Central memory CD4-positive, alpha-beta T cell (primary cell): ENCODE measurements at regions not wholly inside any gene's neighbourhood (a gene's known extent, or its start where the extent isn't known, plus 50 kb on each side); places are given as distances from the start of the nearest gene placed in this dataset.
A peak's percentile ranks its signal among the peaks of the same experiment; 100 is the strongest.

ENCODE experiments used
- DNase-seq: peaks from one replicate; pipeline ENCODE4 v3.0.0; 2022

DNA sequence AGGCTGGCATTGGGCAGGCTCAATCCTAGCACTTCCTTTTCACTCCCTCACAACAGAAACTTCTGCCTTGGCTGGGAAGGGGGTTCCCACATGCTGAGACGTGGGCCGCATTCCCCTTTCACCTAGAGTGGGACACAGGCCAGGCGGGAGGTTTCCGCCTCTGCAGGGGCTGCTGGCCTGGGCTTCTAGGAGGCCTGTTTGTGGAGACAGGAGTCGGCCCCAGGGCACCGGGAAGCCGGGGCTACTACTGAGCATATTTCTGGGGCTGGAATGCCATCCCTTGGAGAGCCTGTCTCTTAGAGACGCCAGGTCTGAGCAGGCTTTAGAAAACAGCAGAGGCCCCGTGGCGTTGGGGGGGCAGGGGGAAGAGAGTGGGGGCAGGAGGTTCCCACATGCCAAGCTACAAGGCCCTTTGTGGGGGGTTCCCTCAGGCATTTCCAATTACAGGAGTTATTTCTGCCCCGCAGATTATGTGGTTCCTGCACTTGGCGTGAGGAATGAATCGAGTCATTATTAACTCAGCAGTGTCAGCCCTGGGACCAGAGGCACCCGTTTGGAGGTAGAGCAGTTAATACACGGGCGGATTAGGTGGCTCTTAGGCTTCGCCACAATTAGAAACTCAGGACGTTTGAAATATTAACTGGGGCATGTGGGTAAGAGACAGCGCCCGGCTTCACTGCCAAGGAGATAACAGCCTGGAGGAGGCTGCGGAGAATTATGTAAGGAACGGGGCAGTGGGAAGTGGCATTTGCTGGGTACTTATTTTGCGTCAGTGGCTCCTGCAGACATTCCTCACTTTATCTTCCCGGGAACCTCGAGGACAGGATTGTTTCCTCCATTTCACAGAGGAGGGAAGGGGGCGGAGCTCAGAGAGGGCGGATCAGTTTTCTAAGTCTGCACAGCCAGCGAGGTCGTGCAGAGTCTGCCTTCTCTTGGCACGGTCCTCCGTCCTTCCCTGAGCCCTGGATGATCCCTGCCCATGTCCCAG lies 162.5 kb downstream of the MAF start:
- DNase-seq: no peak

DNA sequence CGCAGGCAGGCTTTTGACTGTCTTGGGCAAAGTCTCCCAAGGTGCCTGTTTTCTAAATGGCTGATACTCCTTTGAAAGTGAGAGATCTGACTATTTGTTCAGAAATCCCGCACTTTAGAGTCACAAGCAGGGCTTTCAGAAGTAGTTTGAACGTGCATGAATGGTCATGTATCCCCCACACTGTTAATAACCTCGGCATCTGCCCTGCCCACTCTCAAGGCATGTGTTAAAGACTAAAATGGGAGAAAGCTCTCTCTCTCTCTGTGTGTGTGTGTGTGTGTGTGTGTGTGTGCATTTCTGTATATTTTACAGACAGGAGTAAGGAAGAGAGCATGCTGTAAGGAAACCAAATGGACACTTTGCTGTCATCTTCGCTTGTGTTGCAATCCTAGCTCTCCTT lies 163.7 kb downstream of the MAF start:
- DNase-seq: no peak

DNA sequence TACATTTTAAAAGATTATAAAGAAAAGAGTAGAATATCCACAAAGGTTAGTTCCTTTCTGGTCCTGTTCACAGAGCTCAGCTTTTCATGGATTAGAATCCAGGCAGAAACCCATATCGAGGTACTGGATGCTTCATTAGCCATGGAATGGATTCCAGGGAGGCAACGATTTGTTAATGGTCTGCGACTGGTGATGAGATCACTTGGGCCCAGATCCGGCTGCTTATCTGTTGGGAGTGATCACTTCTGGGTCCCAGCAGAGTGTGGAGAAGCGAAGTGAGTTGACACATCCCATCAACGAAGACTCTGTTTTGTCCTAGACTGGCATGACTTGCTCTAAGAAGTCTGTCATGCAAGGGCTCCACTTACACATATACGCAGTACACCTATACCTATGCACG lies 165.8 kb downstream of the MAF start:
- DNase-seq: no peak

DNA sequence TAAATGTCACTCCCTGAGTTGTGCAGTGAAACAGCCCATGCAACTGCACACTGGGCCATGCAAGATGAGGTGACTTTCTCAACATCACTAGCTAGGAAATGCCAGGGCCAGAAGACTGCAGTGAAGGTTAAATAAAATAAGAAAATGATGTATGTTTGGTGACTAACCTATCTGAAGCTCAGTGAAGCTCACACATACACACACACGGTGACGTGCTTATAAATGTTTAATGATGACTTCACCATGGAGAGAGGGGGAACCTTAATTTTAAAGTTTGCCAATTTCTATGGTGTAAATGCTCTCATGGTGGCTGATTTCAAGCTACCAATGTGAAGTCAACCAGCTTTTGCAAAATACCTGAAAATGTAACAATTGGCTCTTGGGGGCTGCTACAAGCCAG lies 166.4 kb downstream of the MAF start:
- no peak for DNase-seq

DNA sequence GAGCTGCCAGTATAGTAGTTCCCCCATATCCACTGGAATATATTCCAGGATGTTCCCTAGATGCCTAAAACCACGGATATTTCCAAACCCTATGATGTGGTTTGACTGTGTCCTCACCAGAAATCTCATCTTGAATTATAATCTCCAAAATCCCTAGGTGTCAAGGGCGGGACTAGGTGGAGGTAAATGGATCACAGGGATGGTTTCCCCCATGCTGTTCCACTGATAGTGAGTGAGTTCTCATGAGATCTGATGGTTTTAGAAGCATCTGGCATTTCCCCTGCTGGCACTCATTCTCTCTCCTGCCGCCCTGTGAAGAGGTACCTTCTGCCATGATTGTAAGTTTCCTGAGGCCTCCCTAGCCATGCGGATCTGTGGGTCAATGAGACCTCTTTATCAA lies 168.6 kb downstream of the MAF start:
- DNase-seq: no peak

DNA sequence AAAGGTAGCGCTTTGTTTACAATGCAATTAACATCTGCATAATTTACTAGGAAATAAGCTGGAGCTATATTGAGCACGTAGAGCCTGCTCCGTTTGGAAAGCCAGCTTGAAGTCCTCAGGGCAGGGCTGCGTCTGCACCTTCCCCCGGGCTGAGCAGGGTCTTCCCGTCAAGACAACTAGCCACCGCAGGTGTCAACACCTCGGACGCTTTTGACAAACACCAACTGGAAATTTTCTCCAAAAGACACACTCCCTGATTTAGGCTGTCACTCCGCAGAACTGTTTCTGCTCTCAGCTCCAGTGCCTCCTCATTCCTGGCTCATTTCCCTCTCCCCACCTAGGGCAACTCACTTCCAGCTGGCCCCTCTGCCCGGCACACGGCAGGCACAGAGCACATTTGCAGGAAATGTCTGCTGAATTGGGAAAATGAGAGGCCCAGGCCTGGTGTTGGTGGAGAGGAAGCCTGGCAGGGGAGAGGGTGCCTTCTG lies 170.3 kb downstream of the MAF start:
- DNase-seq: no peak

DNA sequence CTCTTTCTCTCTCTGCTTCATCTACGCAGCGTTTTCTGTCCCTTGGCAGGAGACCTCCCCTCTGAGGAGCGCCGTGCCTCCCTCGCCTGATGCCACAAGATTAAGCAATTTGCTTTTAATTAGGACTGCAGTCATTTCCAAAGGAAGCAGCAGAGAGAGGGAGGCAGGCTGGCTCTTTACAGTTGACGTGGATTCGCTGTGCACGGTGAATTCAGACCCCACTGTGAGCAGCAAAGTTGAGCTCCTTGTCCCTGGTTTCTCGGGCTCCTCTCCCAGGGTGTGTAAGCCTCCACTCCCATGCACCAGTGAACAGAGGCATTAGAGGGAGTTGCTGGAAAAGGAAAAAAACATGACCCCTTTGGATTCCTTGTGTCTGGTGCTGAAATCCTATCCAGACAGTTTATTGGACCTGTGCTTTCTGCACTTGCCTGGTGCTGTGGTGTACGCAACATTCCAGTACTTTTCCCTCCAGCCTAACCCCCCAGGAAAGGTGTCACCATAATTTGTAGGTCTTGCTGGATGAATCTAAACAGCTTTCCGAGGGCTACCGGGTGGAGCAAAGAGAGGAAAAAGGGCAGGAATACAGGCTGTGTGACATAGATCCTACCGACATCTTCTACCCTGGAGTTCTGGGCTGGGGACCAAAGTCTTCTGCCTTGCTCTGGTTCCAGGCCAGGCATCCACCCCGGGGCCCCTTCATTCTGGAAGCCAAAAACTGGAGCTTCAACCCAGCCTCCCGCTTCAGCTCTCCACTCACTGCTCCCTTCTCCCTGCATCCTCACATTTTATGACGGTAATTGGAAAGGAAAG lies 171.0 kb downstream of the MAF start:
- no peak for DNase-seq

DNA sequence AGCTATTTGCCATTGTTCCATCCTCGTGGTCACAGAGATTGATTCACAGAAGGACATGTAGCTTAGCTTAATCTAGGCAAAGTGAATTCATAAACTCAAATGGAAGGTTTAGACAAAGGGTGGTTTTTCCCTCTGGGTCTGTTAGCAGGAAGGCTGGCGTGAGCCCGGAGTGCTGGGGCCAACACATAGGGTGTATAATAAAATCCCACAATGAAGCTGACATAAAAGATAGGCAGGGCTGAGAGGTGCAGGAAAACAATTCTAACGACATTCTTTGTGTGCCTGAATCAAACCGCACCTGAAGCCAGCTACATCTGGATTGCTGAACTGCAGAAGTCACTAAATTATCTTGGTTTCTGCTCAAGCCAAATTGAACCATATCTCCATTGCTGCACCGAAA lies 173.9 kb downstream of the MAF start:
- no peak for DNase-seq

DNA sequence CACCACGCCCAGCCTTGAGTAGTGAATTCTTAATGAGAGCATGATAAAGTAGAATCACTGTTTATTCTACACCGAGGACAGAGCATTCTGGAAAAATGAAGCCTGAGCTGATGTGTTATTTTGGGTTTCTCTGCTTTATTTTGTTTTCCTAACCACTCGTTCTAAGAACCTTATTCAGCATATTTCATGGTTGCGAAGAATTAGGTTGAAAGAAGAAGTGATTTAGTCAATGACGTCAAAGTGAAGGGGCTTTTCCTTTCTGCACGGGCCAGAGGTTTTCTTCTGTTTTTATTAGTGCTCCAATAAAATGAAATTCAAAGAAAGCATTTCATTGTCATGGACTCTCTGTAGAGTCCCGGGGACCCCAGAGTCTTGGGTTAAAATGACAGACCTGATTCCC lies 178.5 kb downstream of the MAF start:
- DNase-seq: no peak

DNA sequence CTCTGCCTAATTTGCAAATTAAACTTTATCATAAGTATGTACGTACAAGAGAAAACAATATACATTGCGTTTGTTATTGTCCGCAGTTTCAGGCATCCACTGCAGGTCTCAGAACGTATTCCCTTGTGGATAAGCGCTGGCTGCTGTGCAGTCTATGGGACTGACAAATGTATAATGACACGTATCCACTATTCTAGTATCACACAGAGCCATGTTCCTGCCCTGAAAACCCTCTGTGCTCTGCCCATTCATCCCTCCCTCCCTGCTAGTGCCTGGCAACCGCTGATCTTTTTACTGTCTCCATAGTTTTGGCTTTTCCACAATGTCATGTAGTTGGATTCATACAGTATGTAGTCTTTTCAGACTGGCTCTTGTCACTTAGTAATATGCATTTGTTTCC lies 179.4 kb downstream of the MAF start:
- DNase-seq: no peak

DNA sequence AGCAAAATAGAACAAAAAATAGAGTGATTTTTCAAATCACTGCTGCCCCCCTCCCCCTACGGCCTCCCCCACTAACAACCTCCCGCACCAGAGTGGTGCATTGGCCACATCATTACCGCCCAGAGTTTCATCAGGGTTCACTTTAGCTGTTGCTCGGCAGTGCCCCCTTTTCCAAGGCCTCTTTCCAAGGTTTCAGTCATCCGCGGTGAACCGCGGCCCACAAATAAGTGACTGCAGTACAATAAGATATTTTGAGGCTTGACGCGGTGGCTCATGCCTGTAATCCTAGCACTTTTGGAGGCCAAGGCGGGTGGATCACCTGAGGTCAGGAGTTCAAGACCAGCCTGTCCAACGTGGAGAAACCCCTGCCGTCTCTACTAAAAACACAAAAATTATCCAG lies 180.0 kb downstream of the MAF start:
- no peak for DNase-seq

DNA sequence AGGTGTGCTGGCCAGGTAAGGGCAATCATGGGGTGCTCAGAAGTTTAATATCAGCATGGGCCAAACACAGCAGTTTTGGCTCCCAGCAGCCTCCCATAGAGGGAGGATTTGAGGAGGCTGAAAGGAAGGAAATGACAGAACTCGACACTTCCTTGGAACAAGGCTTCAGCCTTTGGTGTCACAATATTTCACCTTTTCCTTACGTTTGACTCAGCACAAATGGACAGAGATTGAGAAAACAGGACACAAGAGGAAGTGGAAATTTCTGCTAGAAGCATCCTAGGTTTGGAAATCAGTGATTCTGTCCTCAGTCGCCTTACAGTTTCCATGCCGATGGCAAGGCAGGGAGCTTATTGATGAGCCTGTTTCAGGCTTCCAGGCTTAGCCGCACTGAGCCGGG lies 181.4 kb downstream of the MAF start:
- no peak for DNase-seq

DNA sequence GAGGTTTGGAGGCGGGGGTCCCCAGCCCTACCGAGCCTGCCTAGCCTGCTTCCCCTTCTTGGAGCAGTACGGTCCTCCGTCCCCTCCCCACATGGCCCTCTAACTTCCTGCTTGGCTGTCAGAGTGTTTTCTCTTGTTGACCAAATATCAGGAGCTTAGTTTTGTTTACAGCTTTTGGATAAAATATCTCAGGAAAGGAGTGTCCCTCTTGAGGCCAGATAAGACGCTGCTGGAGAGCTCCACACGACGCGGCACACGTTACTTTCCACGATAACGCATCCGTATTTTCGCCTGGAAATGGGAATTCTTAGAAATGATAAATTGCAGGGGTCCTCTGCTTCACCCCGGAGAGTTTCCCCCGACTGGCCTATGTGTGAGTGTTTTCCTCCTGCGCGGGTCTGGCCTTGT lies 182.9 kb downstream of the MAF start:
- DNase-seq: no peak

DNA sequence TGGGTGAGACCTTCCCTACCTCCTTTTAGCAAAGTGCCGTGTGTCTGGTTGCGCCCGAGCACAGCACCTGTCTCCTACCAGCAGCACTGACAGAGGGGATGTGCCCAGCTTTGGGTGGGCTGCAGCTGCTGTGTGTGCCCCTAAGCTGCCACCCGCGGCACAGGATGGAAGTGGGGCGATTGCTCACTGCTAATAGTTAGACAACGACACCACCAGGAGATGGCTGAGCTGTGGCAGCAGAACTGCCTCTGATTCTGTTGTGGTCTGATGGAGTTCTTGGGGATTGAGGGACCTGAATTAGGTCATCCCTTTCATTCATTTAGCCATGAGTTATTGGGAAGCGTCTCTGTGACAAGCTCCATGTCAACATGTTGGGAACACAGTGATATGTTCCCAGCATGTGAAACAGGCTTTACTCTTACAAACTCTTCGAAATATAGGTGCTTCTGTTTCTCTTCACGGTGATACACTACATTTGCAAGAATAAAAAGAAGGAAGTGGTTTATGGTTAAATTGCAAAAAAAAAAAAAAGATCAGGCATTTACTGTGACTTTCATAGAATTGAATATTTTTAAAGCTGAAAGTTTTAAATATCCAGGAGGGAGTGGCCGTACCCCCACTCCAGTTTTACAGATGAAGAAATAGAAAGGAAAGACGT lies 184.4 kb downstream of the MAF start:
- DNase-seq: peak; percentile 26

DNA sequence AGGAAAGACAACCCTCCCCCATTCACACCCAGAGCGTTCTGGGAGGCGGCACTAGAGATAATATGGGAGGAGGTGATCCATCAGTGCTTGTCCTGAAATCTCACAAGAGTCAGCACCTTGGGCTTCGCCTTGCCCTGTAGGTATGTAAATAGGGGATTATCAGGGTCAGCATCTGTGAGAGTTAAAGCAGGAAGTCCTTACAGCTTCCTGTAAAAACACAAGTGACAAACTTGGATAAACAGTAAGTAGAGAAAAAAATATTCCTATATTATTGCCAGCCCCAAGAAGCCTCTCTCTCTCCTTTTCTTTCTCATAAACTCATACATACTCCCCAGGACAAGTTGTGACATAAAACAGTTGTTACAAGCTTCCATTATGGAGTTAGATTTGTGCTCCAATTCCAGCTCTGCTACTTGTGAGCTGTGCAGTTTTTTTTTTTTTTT lies 187.7 kb downstream of the MAF start:
- no peak for DNase-seq

DNA sequence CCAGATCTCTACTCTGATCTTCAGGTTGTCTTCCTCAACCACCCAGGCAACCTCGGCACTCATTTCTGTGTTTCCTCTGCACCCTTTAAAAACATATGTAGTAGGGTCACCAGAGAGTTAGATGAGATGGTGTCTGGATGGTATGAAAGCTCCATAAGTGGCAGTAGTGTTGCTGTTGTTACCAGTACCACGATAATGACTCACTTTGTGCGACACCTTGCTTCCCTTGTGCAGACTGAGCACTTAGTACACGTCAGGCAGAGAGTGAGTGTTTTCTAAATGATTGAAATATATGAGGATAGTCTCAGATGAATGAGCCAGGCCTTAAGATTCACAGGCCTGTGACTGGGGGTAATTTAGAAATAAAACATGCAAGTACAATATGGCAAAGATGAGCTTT lies 188.7 kb downstream of the MAF start:
- no peak for DNase-seq

DNA sequence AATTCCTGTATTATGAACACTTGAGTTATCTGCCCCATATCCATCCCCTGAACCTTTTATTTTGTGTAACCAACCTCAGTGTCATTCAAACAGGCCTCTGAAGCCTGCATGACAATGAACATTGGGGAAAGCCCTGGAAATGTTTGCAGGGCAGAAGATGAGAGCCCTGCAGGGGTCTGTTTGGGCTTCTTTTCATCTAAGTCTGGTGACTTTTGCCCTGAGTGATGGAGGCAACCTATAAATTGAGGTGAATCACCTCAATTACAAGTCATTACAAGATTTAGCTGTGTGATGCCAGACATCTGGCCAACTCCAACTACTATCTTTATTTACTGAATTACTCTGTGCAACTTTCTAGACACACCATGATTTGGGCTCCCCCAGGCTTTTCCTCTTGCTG lies 189.2 kb downstream of the MAF start:
- DNase-seq: no peak

DNA sequence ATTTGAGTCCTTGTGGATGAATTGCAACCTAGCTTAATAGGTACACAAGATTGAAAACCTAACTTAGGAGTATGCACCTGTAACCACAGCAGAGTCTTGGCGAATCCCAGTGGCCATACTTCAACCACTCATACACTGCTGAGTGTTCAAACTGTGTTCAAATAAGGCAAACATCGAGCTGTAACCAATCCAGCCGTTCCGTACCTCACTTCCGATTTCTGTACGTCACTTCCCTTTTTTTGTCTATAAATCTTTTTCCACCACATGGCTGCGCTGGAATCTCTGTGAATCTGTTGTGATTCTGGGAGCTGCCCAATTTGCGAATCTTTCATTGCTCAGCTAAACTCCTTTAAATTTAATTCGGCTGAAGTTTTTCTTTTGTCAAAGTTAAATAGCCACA lies 190.6 kb downstream of the MAF start:
- DNase-seq: no peak

DNA sequence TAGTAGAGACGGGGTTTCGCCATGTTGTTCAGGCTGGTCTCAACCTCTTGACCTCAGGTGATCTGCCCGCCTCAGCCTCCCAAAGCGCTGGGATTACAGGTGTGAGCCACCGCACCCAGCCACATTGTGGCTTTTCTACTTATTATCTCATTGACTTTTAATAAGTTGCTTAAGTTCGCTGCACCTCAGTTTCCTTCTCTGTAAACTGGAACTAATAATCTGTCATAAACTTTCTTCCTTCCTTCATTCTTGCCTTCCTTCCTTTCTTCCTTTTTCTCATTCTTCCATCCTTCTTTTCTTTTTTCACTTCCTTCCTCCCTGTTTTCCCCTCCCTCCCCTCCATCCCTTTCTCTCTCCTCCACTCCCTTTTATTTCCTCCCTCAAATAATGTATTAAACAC lies 192.2 kb downstream of the MAF start:
- DNase-seq: no peak

DNA sequence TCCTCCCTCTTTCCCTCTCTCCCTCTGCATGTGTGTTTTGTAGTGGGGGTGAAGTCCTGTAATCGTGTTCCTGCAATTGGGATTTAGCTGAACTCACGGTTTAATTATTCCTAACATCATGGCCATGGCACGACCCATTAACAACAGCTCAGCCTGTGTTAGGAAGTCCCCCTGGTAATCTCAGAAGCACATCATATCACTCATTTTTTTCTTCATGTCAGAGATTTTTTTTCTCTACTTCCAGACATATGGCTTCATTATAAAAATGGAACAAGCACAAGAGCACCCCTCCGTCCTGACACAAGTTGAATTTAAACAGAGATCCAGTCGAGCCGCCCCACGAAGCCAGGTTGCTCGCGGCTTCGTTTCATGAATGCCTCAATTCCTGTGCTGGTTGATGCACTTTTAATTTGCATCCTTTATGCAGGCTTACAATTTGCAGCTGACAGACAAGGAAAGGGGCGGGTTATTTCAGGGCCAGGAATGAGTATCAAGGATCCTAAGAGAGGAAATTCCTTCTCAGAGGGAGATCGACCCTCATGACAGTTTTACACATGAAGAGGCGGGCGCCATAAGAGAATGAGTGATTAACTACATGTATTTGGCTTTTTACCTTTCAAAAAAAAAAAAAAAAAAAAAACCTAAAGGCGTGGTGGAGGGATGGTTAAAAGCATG lies 192.9 kb downstream of the MAF start:
- DNase-seq: no peak

DNA sequence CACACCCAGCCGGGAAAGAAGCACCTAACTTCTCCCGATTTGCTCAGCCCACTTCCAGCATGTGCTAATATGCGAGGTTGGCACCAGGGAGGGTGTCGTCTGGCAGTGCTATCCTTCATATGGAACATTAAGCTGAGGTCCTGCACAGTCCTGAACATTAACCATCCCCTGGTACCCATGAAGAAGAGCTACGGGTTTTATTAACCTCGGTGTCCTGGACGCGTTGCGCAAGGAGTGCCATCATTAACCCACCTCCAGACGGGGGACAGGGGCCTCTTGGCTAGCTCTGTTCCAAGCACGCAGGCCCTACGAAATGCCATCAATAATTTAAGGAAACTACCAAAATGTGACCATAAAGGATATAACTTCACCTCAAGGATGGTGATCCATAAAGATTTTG lies 193.5 kb downstream of the MAF start:
- DNase-seq: no peak

DNA sequence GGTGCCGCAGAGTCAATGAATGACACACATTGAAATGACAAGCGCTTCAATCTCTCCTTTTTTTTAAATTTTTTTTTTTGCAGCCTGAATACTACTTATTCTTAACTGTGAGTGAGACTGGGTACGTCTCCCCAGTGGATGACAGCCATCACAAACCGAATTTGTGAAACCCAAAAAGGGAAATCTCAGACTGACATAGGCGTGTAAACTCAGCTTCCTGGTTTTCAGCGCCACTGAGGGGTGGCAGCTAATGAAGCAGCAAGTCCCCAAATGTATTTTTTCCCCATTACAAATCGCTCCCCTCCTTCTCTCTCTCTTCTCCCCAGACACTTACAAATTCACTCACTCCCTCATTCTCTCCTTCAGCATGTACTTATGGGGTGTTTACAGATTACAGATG lies 196.0 kb downstream of the MAF start:
- no peak for DNase-seq

DNA sequence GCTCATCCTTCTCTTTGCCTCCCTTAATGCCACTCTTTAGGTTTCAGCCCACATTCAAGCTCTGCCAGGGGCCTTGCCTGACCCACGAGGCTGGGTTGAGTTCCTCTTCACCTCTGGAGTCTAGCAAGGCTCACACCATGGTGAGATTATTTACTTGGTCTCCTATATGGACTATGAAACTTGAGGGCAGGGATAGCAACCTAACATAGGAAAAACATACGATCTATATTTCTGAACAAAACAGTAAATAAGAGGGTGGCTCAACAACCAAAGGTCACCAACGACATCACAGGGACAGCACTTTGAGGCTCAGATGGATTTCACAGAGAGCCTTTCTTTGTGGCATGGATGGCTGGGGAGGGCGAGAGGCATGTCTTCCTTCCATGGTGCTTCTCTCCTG lies 197.0 kb downstream of the MAF start:
- DNase-seq: no peak
